Fibroblast of skin of left biceps (primary cell): ENCODE measurements at regions not wholly inside any gene's neighbourhood (a gene's known extent, or its start where the extent isn't known, plus 50 kb on each side); places are given as distances from the start of the nearest gene placed in this dataset.
"Not testable (repeated sequence)": the region's sequence is repeated elsewhere in the genome, so short reads cannot be mapped to it uniquely, and the experiment has no call there.

ENCODE experiments used
- DNase-seq, 2 experiments: peaks; one replicate each; pipeline ENCODE4 v3.0.0-alpha.2; 2013; ENCODE audit warnings: low read depth in 2 of 2

- DNase-seq: no peak
These were observed 511.4 kb downstream of the XPNPEP1 start for GRCh38 chr10:109411917-109412316.

DNA sequence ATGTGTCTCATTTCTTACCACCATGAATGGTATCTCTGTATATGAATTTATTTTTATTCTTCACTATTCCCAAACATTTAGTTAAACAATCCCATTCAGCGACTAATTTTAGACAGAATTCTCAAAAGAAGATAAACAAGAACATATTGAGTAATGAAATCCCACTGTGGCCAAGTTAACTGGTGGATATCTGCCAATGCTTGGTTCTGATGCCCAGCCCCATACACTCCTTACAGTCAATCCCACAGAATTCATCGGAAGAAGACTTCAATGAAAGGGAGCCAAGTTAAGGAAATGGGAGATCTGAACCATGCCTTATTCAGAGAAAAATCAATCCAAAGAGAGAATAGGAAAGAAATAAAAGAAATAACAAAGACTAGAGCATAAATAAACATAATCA is 518.0 kb downstream of the XPNPEP1 start:
- DNase-seq: no peak

DNA sequence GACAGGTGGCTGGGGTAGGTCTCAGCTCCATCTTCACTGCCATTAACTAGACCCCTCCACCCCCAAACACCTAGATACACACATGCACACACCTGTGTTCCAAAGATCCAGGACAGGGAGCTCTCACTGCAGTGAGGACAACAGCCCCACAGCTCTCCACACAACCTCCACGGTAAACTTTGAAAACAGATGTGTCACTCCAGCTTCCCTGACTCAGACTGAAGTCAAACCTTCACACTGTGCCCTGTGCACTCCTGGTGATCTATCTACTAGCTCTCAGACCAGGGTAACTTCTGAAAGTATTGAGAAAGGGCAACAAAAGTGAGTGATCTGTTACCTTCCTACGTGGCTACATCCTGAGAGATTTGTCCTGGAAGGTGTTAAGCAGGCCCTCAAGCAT is 519.8 kb downstream of the XPNPEP1 start:
- DNase-seq: no peak

GRCh38 chr10:109393425-109393824 is 529.9 kb downstream of the XPNPEP1 start:
- DNase-seq: no peak

GRCh38 chr10:109386921-109387320 is 536.4 kb downstream of the XPNPEP1 start:
- no peak for DNase-seq

- DNase-seq: no peak
These were observed 537.2 kb downstream of the XPNPEP1 start for GRCh38 chr10:109386101-109386500.

- no peak for DNase-seq
These were observed 544.1 kb downstream of the XPNPEP1 start for GRCh38 chr10:109379186-109379585.

- peak; percentile 30 to 45 for DNase-seq
These were observed 549.1 kb downstream of the XPNPEP1 start for GRCh38 chr10:109374215-109374614.

- DNase-seq: no peak
These were observed 564.0 kb downstream of the XPNPEP1 start for GRCh38 chr10:109359316-109359715.

DNA sequence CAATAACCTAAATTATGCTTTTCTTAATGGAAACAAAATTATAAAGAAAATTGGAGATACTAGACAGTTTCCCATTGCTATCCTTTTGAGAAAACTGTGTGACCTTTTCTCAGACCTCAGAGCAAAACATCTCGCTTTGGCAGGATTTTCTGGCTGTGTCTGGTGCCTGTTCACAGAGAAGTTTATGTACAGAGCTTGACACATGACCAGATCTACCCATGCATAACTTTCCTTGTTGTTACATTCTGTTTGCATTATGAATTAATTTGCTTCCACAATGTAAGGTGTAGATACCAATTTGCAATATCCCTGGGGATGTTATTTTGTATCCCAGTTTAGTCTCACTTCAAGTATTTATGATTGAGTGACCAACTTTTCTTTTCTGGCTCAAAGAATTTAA is 565.0 kb downstream of the XPNPEP1 start:
- no peak for DNase-seq

DNA sequence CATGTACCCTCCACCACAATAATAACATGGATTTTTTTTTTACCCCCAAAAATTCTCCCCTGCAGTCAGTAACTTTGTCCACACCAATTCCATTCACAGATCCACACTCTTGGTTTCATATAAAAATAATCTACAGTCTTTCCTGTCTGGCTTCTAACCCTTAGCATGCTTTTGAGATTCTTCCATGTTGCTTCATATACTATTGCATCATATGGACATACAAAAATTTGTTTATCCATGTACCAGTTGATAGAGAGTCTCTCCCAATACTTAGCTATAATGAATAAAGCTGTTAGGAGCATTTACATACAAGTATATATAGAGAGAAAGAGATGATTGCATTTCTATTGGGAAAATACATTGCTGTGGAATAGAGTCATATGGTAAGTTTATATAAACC is 575.0 kb downstream of the XPNPEP1 start:
- no peak for DNase-seq

DNA sequence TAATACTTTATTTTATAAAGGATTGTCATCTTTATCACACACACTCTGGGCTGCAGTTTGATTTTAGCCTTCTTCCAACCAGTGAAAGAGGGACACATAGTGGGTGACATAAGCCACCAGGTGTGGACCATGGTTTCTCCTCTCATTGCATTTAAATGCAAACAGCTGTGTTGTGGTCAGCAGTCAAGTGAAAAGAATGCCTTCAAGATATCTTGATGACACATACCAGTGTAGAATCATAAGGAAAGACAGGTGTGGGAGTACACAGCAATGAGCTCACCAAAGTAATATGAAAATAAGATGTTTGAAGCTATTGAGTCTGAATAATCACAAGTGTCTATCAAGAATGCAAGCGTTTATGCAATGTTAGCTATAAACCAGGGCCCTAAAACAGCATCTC is 580.0 kb downstream of the XPNPEP1 start:
- DNase-seq: no peak

DNA sequence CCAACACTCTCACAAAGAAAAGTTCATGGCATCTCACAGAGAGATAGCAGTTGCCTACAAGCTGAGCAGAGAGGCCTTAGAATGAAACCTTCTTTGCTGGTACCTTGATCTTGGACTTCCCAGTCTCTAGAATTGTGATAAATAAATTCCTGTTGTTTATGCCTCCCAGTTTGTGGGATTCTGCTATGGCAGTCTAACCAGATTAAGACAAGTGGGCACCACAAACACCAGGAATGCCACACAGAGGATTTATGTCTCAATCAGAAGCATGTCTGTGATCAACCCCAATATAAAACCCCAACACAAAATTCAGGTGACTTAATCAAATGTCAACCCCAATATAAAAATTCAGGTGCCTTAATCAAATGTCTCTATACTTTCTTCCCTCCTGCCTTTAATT is 581.3 kb downstream of the XPNPEP1 start:
- DNase-seq: no peak

DNA sequence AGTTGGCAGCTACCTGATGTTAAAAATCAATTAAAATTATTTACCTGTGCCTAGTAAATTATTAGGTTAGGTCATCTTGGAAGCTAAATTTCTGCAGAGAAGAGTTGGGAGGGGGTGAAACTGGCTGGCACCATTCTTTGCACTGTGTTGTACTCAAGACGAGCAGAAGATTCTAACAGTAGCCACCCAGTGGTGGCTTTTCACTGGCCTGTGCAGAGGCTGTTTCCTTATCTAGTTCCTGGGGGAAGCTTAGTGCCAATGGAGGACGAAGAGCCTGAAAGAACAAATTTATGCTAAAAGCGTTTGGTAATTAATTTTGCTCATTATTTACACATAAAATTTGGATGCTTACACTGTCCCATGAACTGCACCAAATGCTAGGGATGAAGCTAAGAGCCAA is 595.3 kb downstream of the XPNPEP1 start:
- no peak for DNase-seq

GRCh38 chr10:109327266-109327665 is 596.0 kb downstream of the XPNPEP1 start:
- DNase-seq: no peak

DNA sequence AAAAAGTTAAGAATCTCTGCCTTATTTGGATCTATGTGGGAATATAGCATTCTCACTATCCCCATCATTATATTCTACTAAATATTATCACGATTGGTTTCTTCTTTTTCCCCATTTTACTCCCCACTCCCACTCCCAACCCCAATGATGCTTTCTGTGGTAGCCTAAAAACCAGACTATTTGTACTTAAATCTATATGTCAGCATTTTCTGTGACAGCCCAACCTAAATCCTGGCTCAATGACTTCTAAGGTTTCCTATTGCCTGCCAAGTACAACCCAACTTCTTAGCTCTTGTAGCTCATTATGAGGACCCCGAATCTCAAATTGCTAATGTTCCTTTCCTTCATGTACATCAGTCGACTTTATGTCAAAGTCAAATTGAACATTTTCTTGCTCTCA is 598.6 kb downstream of the XPNPEP1 start:
- no peak for DNase-seq

GRCh38 chr10:109317746-109318366 is 605.5 kb downstream of the XPNPEP1 start:
- no peak for DNase-seq

- not testable (repeated sequence) for DNase-seq
These were observed 609.3 kb downstream of the XPNPEP1 start for GRCh38 chr10:109314016-109314415.

GRCh38 chr10:109312555-109312954 is 610.8 kb downstream of the XPNPEP1 start:
- DNase-seq: not testable (repeated sequence)

DNA sequence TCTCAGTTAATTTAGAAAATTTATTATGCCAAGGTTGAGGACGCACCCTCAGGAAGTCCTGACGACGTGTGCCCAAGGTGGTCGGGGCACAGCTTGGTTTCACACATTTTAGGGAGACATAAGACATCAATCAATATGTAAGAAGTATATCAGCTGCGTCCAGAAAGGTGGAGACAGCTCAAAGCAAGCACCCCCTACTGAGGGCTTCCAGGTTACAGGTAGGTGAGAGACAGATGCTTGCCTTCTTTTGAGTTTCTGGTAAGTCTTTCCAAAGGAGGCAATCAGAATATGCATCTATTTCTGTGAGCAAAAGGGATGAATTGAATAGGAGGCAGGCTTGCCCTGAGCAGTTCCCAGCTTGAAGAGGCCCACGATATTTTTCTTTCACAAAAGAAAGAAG is 614.3 kb downstream of the XPNPEP1 start:
- DNase-seq: no peak

GRCh38 chr10:109307102-109307501 is 616.2 kb downstream of the XPNPEP1 start:
- not testable (repeated sequence) for DNase-seq

GRCh38 chr10:109306698-109307097 is 616.6 kb downstream of the XPNPEP1 start:
- no peak for DNase-seq

DNA sequence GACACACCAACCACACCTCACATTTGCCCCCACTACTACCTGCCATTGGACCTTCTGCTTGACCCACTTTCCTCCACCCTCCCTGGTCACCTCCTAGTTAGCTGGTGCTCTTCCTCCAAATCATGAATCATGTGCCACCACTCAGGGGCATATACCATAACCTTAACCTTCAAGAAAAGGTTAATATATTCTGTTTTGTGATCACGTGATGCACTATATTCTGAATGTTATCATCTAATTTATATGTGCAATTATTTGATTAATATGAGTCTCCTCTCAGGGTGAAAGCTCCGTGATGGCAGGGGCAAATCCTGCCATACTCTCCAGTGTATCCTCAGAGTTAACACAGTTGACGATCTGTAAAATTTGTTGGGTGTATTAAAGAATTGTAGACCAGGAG is 635.5 kb downstream of the XPNPEP1 start:
- DNase-seq: no peak

DNA sequence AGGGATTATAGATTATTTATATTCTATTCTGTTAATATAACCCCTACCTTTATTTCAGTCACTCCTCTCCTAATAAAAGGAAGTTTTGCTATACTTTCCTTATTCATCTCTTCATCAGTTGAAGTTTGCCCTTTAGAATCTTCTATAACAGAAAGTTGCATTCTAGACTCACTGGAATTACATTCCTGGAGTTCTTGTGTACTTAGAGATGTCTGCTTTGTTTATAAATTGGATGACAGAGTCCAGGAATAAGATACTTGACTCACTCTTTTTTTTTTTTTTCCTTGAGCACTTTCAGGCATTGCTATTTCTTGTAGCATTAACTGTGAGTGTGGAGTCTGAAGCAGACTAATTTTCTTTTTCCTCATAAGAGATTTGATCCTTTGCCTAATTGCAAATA is 640.8 kb downstream of the XPNPEP1 start:
- peak; percentile 36 to 37 for DNase-seq
